ENCODE measurements at regions not wholly inside any gene's neighbourhood (a gene's known extent, or its start where the extent isn't known, plus 50 kb on each side); places are given as distances from the start of the nearest gene placed in this dataset.
"Not testable (repeated sequence)": the region's sequence is repeated elsewhere in the genome, so short reads cannot be mapped to it uniquely, and the experiment has no call there.

DNA sequence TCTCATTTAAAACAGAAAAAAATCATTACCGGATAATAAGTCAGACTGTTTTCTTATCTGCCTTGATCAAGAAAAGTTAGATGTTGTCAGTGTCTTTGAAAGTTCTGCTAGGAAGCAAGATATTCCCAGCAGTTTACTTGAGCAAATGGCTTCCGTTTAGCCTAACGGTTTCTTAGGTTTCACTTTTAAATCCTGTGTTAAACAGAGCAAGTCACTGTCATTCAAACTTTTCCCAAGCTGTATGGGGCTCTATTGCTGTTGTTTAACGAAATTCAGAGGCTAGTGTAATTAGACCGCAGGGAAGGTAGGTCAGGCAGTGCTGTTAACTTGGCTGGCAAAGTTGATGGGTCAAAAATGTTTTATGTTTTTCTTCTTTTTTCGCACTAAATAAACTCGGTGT is 80.3 kb upstream of the NEIL3 start:
- FAIRE-seq (no peak), DNase-seq (ENCODE audit: insufficient read length, low spot score) (no peak)

DNA sequence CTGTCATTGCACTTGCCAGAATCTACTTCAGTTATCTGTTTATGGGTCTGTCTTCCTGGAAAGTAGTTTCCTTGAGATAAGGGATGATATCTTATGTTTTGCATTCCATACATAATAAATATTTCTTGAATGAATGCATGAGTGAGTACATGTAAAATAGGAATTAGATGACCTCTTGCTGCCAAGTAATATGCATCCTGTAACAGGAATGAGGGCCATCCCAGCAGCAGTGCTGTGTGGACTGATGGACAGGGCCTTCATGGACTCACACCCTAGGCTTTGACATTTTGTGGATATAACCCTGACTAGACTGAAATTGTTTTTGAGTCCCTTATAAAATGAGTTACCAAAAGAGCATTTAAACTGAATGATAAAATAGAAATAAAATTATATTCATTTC is 77.2 kb upstream of the NEIL3 start:
- FAIRE-seq (no peak), DNase-seq (ENCODE audit: insufficient read length, low spot score) (no peak)

DNA sequence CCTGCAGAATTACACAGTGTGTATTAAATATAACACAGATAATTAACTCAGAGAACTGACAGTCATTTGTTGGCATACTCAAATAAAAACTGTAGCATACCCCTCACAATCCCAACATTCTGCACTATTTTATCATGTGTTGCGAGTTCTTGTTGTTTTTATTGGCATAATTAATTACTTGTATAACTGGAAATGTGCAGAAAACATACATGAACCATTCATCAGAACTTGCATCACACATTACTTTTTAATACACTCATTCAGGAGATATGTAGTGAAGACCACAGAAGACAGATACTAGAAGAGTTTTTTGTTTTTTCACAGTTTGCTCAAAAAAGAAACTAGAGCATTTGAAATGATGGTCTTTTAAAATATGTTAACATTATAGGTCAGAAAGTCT is 74.6 kb upstream of the NEIL3 start:
- FAIRE-seq (no peak), DNase-seq (ENCODE audit: insufficient read length, low spot score) (no peak)

DNA sequence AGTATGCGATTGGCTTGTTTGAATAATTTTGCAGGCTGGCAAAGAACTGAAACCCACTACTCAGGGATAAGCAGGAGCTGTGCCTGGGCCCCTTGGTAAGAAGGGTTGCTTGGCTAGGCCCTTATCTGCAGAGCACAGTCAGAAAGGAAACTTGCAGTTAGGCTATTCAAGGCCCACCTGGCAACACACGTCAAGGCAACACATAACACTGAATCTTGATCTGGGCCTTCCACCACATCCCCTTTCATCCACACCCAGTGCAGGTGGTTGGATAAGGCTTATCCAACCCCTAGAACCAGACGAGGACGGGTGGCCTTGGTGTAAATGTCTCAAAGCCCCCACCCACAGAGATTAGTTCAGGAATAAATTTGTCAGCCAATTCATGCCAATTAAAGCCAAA is 72.8 kb upstream of the NEIL3 start:
- no peak for FAIRE-seq
- no peak for DNase-seq (ENCODE audit: insufficient read length, low spot score)

DNA sequence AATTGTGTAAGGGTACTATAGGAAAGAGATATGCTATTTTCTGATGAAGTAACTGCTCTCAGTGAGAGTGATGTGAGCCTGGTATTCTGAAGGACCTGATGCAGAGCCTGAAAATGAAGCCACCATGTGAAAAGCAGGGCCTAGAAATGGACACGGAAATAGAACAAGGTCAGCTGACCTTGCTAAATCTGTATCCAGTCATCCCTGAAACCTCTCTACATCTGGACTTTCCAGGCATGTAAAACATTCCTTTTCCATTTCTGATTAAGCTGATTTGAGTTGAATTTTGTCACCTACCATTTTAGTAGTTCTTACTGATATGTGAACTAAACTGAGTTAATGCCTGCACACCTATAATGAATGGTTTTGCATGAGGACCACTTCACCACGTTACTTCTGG is 72.4 kb upstream of the NEIL3 start:
- DNase-seq (ENCODE audit: insufficient read length, low spot score) (no peak), FAIRE-seq (no peak)

DNA sequence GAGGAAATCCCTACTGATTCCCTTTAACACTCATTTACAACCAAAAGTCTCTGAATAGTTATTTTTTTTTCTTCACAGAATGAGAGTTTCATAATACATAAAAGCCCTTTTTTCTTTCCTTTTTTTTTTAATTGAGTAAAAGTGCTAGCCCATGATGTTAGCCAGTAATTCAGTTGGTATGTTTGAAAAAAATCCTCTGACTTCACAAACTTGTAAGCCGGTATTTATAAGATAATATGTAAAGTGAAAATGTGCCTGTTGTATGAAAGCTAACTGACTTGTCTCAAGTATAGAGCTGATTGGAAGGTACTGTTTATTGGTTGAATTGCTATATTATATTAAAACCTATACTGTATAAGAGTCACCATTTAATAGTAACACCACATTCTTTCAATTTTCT is 70.2 kb upstream of the NEIL3 start:
- no peak for FAIRE-seq
- DNase-seq (ENCODE audit: insufficient read length, low spot score), result no peak

DNA sequence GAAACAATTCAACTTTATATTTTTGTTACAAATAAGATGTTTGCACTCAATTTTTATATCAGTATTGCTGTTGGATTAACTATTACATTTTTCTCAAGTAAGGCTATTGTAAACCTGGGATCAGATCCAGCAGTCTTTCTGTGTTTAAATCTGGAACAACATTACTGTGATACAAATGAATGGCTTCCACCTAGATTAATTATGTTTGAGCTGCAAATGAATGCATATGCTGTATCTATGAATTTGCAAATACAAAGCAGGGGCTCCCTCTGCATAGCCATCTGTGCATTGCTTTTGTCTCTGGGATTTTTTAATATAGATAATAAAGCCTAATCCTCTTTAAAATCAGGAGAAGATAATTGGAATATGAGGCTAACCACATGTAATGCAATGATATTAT is 69.8 kb upstream of the NEIL3 start:
- DNase-seq (ENCODE audit: insufficient read length, low spot score) (no peak), FAIRE-seq (no peak)

DNA sequence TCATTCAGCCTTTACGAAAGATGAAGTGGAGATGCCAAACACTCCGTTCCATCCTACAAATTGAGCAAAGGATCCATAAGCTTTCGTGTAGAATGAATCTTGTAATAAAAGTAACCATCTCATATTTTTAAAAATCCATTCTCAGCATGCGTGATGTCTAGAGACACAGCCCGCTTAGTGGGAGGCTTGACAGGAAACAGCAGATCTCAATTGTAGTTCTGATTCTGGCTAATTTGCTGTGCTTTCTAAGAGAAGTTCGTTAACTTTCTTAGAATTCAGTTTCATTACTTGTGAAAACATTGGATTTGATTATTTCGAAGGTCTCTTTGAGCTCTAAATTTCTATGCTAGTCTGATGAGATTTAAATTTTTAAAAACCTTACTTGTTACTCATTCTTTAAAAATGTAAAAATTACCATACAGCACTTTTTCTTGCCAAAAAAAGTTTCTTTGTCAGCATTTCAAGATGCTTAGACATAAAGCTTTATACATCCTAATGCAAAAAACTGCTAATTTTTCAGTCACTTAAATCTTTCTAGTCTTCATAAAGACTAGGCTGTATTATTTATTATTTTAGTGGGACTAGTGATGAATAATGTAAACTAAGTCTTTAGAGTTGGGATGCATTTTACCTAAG is 66.9 kb upstream of the NEIL3 start:
- no peak for FAIRE-seq
- DNase-seq (ENCODE audit: insufficient read length, low spot score), result no peak

DNA sequence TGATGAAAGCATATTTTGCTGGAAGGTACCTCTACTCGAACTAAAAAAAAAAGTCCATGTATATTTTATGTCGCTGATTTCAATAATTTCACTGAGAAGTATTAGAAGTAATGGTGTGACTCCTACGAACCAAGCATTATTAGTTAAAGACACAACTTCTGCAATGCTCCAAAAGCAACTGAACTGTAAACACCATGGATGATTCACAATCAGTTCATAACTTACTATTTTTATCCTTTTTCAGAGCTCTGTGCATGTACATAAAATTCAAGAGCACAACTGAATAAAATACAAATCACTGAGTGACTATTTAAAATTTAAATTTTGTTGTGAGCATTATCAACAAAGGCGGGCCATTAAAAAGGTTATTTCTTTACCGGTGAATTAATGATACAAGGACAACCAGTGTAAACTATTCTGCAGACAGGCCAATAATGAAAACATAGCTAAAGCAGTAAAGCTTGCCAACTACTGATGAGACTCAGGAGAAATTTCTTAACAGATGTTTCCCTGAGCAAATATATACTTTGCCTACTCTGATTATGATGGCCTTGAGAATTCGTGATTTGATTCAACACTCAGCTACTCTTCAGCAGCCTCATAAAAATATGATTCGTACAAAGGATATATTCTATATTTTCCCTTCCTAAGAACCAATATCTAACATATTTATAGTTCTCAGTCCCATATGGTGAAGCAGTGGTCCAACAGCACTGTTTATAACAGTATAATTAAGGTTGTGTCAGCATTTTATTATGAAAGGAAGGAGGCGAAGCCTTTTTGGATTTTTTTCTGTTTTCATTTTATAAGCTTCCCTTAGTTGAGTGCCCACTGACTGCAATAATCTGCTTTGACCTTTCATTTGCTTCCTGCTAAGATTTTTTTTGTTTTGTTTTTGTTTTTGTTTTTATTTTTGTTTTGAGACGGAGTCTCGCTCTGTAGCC is 62.8 kb upstream of the NEIL3 start:
- FAIRE-seq, result peak; percentile 9
- DNase-seq (ENCODE audit: insufficient read length, low spot score), result no peak

DNA sequence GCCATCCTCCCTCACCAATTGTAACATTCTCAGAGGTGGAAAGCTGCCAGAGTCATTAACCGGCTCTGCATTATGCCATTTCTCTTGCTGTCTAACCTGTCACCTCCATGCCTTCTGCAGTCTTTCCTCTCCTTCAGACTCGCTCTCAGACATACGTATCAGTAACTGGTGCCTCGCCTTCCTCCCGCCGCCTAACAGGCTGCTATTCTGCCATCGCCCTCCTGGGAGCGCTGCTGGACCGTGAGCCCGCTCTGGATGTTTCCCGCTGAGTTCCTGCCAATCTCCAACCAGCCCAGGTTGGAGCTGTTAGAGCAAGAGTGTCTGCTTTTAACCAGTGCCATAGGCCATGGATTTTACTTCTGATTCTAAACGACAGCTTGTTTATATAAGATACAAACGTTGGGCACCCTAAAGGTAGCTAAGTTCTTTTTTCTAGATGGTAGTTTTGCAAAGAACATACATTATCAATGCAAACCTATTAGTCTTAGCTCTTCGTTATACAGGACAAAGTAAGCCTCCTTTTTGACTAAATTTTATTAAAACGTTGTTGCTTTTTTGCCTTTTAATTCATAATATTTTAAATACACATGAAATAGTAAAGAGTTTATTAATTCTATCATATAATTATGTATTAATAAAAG is 59.5 kb upstream of the NEIL3 start:
- DNase-seq (ENCODE audit: insufficient read length, low spot score) (peak; percentile 25), FAIRE-seq (peak; percentile 62)

DNA sequence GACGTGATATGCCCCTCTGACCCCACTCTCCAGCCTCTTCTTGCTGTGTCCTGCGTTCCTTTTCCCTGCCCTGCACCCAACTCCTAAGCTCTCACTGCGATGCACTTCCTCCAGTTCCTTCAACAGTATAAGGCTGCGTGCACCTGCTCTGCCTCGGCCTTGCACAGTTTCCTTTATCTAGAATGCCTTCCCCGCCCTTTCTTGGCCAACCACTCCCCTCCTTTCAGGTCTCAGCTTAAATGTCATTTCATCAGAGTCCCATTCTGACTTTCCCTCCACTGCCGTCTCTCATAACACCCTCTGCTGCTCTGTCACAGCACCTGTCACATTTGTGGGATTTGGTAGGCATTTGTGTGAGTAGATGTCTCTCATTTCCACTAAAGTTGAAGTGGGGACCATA is 58.4 kb upstream of the NEIL3 start:
- FAIRE-seq, result no peak

DNA sequence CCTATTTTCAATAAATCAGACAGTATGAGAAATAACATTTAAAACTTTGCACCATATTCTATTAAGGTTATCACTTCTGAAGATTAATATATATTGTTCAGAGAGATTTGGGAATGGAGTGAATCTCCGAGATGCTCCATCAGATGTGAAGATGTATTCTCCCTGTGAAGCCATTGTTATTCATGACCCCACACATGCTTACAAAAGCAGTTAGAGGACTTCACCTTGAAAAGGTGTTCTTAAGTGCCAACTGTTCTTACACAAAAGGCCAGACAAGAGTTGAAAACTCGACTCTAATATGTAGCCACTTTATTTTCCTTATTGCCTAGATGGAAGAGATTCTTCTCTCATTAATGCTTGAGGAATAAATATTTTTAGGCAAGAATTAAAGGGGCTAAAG is 54.3 kb upstream of the NEIL3 start:
- DNase-seq (ENCODE audit: insufficient read length, low spot score) (no peak), FAIRE-seq (no peak)

More for the DNA sequence above, 58.4 kb upstream of the NEIL3 start:
- no peak for DNase-seq (ENCODE audit: insufficient read length, low spot score)

DNA sequence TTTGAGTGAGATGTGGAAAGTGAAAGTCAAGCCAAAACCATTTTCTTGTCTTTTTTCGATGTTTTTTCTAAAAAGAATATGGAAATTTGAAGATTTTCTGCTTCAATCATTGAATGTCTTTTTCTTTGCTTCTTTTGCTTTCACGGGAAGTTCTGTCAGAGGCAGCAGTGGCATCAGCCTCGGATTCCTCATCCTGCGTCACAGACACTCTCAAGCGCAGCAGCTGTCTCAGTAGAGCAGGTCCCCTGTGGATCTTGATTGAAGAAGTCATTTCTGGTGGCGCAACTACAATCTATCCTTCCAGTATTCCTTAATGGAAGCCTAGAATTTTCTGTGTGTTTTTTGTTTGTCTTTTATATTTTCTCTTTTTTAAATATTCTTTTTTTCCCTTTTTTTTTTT is 52.7 kb upstream of the NEIL3 start:
- DNase-seq (ENCODE audit: insufficient read length, low spot score) (no peak), FAIRE-seq (no peak)

DNA sequence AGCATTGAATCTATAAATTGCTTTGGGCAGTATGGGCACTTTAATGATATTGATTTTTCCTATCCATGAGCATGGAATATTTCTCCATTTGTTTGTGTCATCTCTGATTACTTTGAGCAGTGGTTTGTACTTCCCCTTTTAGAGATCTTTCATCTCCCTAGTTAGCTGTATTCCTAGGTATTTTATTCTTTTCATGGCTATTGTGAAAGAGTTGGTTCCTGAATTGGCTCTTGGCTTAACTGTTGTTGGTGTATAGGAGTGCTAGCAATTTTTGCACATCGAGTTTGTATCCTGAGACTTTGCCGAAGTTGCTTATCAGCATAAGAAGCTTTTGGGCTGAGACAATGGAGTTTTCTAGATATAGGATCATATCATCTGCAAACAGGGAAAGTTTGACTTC is 50.2 kb upstream of the NEIL3 start:
- not testable (repeated sequence) for FAIRE-seq

More for the DNA sequence above, 50.2 kb upstream of the NEIL3 start:
- DNase-seq (ENCODE audit: insufficient read length, low spot score), result not testable (repeated sequence)

Data from HTR-8/SVneo (cell line).